GM21825 (cell line): ENCODE measurements at regions not wholly inside any gene's neighbourhood (a gene's known extent, or its start where the extent isn't known, plus 50 kb on each side); places are given as distances from the start of the nearest gene placed in this dataset.
"Not testable (repeated sequence)": the region's sequence is repeated elsewhere in the genome, so short reads cannot be mapped to it uniquely, and the experiment has no call there.

Source experiments
- ATAC-seq: cut with Tn5 transposase; IDR thresholded peaks from one replicate; pipeline ENCODE4 v1.9.1; 2021; ENCODE audit warnings: mild to moderate bottlenecking, moderate library complexity; ENCODE audit not compliant: unreplicated experiment

- no peak for ATAC-seq
These were observed 374.7 kb downstream of the CD109 start for GRCh38 chr6:74070711-74071110.

DNA sequence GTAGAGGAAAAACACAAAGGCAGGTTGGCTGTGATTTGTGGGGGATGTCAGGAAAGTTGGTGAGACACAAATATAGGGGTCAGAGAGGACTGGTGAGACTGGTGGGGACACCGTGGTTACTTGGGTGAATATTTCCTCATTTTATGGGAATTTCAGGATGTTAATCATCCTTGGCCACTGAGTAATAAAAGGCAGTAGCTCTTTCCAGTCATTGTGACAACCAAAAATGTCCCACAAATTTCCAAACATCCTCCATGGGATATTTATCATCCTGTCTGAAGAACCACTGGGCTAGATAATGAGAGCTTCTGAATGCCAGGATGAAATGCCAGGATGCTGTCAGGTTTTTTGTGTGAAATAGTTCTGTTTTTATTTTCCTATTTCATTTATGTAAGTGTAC, 374.1 kb downstream of the CD109 start:
- no peak for ATAC-seq

DNA sequence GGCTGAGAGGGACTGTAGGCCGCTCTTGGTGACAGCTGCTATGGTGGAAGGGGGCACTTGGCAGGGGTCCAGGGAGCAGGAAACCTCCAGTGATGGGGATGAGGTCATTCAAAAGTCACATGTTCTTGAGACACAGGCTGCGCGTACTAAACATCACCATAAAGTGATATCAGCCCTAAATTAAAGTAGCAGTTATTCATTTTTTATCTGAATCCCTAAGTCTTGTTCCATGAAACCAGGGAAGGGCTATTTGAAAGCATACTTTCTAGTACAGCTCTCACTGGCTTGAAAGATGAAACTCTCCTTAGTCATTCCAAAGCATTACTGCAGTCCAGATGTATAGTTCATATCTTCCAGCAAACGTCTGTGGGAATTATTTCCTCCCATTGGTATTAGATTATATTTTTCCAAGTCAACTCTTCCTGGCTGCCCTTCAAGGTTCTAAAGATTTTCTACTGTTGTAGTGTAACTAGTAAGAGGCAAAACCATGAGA, 373.1 kb downstream of the CD109 start:
- no peak for ATAC-seq

DNA sequence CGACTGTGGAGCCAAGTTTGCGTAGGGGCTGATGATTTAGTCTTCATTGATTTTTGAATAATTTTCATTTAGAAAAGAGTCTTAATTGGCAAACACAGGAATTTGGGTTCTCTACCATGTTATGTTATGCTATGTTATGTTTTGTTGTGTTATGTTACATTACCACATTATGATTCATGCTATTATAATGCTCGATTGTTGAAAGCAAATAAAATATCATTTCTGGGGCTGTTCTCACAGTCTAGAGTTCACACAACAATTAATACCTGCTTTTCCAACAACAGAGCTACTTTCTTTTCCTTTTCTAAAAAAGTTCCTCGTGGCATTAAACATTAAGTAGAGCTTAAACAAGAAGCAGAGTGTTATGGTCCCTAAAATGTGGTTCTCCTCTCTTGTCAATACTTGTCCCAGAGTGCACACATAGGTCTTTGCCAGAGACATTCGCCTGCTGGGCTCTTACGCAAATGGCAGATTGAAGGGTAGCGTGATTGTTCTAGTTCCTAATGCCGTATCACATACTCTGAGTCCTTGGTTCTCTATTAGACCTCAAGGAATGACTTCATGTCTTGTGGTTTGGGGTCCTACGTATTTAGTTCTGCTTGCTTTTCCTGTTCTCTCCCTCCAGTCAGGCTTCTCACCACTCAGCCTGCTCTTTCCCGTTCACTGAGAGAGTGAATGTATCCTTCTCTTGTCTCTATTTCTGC, 370.3 kb downstream of the CD109 start:
- ATAC-seq, result no peak

GRCh38 chr6:74065705-74066104, 369.7 kb downstream of the CD109 start:
- no peak for ATAC-seq

DNA sequence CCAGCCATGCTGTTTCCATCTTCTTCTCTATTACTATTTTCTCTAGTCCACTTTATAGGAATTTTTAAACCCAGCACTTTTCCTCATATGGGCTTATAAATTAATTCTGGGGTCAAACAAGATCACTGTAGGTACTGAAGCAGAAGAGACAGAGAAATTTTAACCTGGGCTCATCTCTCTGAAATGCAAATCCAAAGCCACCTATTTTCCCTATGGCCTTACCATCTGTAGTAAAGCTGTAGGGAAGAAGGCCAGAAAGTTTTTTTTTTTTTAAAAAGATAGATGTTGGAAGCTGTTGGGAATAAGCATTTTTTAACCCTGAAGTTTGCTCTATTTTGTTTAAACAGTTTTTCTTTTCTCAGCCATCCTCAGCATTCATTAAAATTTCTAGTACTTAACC, 367.4 kb downstream of the CD109 start:
- ATAC-seq, result no peak

GRCh38 chr6:74061201-74061600, 365.2 kb downstream of the CD109 start:
- ATAC-seq, result no peak

DNA sequence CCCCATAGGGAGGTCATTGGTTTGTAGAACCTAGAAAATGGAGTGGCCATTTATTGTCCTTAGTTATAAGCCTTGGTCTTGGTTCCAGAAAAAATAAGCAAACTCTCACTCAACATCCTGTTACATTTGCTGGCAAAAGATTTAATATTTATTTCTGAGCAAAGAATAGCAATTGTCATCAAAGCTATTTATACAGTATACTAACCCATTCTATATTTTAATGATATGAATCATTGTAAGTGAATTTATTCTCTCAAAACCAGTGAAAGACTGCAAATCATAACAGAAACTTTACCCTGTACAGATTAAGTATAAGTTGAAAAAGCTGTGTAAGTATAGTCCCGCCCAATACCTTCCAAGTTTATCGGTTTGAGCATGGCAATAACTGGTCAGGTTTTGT, 364.4 kb downstream of the CD109 start:
- no peak for ATAC-seq

- ATAC-seq, result no peak
These were observed 362.6 kb downstream of the CD109 start for GRCh38 chr6:74058606-74059005.

DNA sequence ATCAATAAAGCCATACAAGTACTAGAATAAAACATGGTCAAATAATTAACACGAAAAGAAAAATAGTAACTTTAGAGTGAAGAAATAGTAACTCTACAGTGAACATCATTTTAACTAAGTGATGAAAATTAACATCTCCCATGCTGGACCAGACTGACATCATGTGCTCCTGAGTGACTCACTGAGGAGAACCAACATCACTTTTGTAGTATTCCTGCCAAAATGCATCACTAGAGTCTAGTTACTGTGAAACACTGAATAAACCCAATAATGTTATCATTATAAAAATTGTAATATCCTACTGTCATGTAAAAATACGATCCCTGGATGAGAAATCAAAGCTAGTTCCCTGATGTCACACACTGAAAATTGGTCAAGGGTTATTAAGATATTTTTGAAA, 361.3 kb downstream of the CD109 start:
- no peak for ATAC-seq

GRCh38 chr6:74054190-74054589, 358.2 kb downstream of the CD109 start:
- no peak for ATAC-seq

DNA sequence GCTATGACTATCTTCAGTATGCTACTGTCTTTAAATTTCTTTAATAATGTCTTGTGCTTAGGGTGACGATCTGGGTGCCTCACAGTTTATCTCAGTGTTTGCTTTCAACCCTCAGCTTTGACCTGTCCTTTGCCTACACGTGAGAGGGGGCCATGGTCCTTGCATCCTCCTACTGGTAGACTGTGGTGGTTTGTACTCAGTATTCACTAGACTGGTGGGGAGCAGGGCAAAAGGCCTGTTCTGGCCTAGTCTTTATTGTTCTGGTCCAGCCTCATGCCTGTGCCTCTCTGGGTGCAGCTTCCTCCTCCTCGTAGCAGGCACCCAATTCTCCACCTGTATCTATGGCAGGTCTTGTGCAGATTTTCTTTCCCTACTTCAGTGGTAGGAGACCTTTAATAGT, 354.9 kb downstream of the CD109 start:
- ATAC-seq, result no peak

DNA sequence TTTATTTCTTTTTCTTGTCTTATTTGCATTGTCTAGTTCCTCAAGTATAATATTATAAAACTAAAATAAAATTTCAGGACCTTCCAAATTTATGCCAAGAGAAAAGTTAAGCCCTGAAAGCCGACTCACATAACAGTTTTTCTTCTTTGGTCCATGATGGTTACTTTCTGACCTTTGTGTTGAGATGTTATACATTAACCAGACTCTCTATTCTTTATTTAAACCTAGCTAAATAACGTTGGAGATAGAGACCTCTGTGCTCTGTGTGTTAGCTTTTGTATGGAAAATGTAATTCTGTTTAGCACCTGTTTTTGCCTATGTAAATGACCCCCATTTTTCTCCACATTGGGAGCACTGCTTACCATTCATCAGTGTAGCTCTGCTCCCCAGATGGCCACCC, 352.4 kb downstream of the CD109 start:
- no peak for ATAC-seq

- no peak for ATAC-seq
These were observed 348.6 kb downstream of the CD109 start for GRCh38 chr6:74044417-74045096.

- no peak for ATAC-seq
These were observed 345.4 kb downstream of the CD109 start for GRCh38 chr6:74041420-74041819.

GRCh38 chr6:74018825-74019224, 322.8 kb downstream of the CD109 start:
- no peak for ATAC-seq

- ATAC-seq, result no peak
These were observed 319.4 kb downstream of the CD109 start for GRCh38 chr6:74015427-74015826.

DNA sequence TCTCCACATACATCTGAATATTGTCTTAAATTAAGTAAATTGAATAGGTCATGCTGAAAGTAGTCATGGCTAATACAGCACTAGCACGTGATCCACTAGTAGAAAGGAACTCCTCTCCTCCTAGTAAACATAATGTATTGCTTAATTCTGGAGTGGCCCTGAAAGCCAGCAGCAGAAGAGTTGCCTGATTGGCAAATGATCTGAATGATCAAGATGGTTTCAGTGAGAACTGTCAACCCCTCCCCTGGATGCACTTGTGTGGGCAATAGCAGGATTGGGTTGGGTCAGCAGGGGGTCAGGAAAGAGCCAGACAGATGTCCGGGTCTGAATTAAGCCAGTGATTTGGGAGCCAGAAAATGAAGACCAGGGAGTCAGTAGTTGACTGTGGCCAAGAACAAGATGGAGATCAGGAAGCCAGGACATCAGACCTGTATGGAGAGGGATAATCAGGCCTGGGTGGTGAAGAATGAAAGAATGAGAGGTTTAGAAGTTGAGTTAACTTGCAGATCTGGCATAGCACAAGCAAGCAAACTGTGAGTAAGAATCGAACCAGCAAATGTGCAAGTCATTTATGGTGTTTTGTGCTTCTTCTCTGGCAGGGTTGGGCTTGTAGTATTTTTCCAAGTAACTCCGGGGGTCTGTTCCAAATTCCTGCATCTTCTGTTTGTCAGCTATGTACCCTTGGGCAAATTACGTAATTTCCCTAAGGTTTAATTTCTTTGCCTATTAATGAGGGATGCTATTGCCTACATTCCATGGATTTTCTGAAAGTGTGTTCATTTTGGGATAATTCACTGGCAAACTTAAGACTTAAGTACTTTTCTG, 304.9 kb downstream of the CD109 start:
- ATAC-seq, result no peak

DNA sequence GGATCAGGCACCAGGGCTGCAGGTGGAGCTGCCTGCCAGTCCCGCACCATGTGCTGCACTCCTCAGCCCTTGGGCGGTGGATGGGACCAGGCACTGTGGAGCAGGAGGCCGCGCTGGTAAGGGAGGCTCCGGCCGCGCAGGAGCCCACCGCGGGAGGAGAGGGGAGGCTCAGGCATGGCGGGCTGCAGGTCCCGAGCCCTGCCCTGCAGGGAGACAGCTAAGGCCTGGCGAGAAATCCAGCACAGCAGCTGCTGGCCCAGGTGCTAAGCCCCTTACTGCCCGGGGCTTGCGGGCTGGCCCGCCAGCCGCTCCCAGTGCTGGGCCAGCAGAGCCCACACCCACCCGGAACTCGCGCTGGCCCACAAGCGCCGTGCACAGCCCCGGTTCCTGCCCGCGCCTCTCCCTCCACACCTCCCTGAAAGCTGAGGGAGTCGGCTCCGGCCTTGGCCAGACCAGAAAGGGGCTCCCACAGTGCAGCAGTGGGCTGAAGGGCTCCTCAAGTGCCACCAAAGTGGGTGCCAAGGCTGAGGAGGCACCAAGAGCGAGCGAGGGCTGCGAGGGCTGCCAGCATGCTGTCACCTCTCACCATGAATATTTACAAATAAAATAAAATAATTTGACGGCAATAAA, 294.7 kb downstream of the CD109 start:
- ATAC-seq, result not testable (repeated sequence)

DNA sequence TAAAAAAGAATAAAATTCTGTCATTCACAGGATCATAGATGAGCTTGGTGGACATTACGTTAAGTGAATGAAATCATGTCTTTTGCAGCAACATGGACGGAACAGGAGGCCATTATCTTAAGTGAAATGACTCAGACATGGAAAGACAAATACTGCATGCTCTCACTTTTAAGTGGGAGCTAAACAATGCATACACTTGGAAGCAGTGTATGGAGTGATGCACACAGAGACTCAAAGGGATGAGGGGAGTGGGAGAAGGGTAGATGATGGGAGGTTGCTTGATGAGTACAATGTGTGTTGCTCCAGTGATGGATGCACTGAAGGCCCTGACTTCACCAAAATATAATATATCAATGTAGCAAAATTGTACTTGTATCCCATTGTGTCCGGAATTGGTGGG, 293.4 kb downstream of the CD109 start:
- no peak for ATAC-seq

GRCh38 chr6:73985891-73986290, 289.9 kb downstream of the CD109 start:
- no peak for ATAC-seq
